CD4-positive, alpha-beta T cell (primary cell): ENCODE measurements at regions not wholly inside any gene's neighbourhood (a gene's known extent, or its start where the extent isn't known, plus 50 kb on each side); places are given as distances from the start of the nearest gene placed in this dataset.

Source experiments
- ATAC-seq: fragments of 200-7000 bp; cut with Tn5 transposase; one replicate; pipeline ENCODE4 v1.10.0; 2022; ENCODE audit warnings: mild to moderate bottlenecking; ENCODE audit not compliant: poor library complexity
- CTCF ChIA-PET: fragments of 350-600 bp; sonication (Branson Sonifier 250); formaldehyde crosslinking; loops from one replicate; lab custom pipeline; 2021; ENCODE audit warnings: antibody characterized with exemption, inconsistent platforms; lab: Charles Lee
- POLR2A ChIA-PET: fragments of 350-600 bp; sonication (Branson Sonifier 250); formaldehyde crosslinking; loops from one replicate; lab custom pipeline; 2021; ENCODE audit warnings: antibody characterized with exemption, inconsistent platforms; lab: Charles Lee
- DNase-seq, 14 experiments: peaks; one replicate each; pipeline ENCODE4 v3.0.0-alpha.2; 2013 to 2020; ENCODE audit warnings: mixed read lengths in 2 of 14
- H3K27ac ChIP-seq, 2 donors: one replicate each; pipeline versions ENCODE4 v1.5.1 to v1.7.0; 2013; ENCODE audit warnings: low read length in 2 of 2, low read depth in 1 of 2, mild to moderate bottlenecking in 1 of 2
- H3K27me3 ChIP-seq, 2 experiments: 1 replicate in 1 of 2; 2 replicates in 1 of 2; pipeline versions ENCODE4 v1.6.1 to v1.7.0; 2013; ENCODE audit warnings: low read length in 2 of 2, control low read depth in 1 of 2, mild to moderate bottlenecking in 1 of 2, moderate library complexity in 1 of 2; ENCODE audit not compliant: insufficient read depth in 2 of 2, control insufficient read depth in 1 of 2
- H3K36me3 ChIP-seq: one replicate; pipeline ENCODE4 v1.6.1; 2013; ENCODE audit warnings: low read length, control low read depth; ENCODE audit not compliant: insufficient read depth
- H3K4me1 ChIP-seq: one replicate; pipeline ENCODE4 v1.6.1; 2013; ENCODE audit warnings: low read length, control low read depth; ENCODE audit not compliant: insufficient read depth
- H3K4me3 ChIP-seq: one replicate; pipeline ENCODE4 v1.5.1; 2013; ENCODE audit warnings: mild to moderate bottlenecking, low read length, moderate library complexity
- H3K9me3 ChIP-seq, 2 experiments: 1 replicate in 1 of 2; 2 replicates in 1 of 2; pipeline versions ENCODE4 v1.6.1 to v1.7.0; 2013; ENCODE audit warnings: low read length in 2 of 2, mild to moderate bottlenecking in 2 of 2, control low read depth in 1 of 2, moderate library complexity in 1 of 2; ENCODE audit not compliant: control insufficient read depth in 1 of 2, insufficient read depth in 1 of 2
- H3K27ac Mint-ChIP-seq: one replicate; pipeline ENCODE4 v1.8.0; 2020; ENCODE audit warnings: mixed read lengths
- H3K27me3 Mint-ChIP-seq: one replicate; pipeline ENCODE4 v1.8.0; 2021; ENCODE audit warnings: mixed read lengths
- H3K36me3 Mint-ChIP-seq: one replicate; pipeline ENCODE4 v1.8.0; 2021; ENCODE audit warnings: low read depth, mixed read lengths
- H3K4me1 Mint-ChIP-seq: one replicate; pipeline ENCODE4 v1.8.0; 2021; ENCODE audit warnings: low read depth, mixed read lengths
- H3K4me3 Mint-ChIP-seq: one replicate; pipeline ENCODE4 v1.8.0; 2020; ENCODE audit warnings: mild to moderate bottlenecking, mixed read lengths
- H3K9me3 Mint-ChIP-seq: one replicate; pipeline ENCODE4 v1.8.0; 2020; ENCODE audit warnings: mixed read lengths
- intact Hi-C, 2 experiments: fragments of 100-400 bp; cut with DNase I in 1 of 2; cut with micrococcal nuclease in 1 of 2; formaldehyde crosslinking; loops; one replicate each; pipeline versions ENCODE4 v1.15.1 to v1.9.0; 2023 to 2025; cut with DNase I, micrococcal nuclease
- TF ChIP-seq, protein P1 (sequence below): fragments of 200-600 bp; IDR thresholded peaks from one replicate; pipeline ENCODE4 v1.8.0; 2022; ENCODE audit warnings: antibody characterized with exemption, mild to moderate bottlenecking

DNA sequence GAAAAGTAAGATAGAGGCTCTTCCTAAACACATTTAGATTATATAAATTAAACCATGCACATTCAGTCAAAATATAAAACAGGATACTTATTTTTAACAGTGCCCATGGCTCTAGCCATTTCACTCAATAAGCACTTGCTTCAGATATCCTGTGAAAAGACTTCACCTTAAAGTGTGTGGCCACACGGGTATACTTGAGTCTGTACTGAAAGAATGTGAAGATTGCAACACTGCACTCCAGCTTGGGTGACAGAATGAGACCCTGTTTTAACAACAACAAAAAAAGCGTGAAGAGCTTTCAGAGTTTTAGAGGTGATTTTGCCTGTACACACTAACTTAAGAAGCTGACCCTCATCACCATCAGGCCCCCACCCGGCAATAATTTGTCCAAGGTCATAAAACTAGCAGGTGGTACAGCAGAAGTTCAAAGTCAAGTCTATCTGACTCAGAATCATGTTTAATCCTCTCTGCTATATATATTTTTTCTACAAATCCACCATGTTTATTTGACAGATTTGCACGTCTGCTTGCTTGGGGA is 203.5 kb upstream of the GUCY1A2 start:
- POLR2A ChIA-PET: no interaction called here
- TF ChIP-seq, protein P1, sequence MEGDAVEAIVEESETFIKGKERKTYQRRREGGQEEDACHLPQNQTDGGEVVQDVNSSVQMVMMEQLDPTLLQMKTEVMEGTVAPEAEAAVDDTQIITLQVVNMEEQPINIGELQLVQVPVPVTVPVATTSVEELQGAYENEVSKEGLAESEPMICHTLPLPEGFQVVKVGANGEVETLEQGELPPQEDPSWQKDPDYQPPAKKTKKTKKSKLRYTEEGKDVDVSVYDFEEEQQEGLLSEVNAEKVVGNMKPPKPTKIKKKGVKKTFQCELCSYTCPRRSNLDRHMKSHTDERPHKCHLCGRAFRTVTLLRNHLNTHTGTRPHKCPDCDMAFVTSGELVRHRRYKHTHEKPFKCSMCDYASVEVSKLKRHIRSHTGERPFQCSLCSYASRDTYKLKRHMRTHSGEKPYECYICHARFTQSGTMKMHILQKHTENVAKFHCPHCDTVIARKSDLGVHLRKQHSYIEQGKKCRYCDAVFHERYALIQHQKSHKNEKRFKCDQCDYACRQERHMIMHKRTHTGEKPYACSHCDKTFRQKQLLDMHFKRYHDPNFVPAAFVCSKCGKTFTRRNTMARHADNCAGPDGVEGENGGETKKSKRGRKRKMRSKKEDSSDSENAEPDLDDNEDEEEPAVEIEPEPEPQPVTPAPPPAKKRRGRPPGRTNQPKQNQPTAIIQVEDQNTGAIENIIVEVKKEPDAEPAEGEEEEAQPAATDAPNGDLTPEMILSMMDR: no peak
- CTCF ChIA-PET: no interaction called here

DNA sequence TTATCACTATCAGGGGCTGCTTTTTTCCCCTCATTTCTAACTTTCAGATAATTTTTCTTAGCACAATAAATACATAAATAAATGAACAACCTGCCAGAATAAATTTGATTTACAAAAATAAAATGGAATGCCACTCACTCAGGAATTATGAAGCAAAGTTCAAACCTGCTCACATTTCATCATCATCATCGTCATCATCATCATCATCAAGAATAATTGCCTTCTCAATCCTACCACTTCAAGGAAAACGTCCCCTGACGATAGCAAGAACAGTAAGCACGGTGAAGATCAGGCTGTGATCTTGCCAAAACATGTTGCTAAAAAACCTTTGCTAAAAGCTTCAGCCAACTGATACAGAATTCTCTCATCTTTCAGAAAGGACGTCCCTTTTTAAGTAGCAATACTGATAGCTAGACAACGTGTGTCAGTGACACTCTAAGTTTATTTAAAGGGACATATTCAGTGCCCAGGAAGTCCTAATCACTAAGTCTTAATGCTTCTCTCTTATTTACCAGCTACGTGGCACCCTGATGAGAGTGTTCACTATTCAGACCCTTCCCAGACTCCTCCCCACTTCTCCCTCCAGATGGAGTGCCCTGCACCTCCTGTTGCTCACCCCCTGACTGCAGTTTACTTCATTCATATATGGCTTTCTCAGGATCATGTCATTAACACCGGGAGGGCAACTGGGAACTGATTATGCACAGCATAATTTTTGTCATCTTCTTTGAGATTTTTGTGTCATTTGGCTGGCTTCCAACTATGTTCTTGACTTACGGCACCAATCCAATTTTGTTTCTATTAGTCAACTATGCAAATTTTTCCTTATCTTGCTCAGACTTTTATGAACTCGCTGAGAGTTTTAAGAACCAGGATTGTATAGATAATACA is 200.1 kb upstream of the GUCY1A2 start:
- H3K9me3 ChIP-seq: no peaks in the 10 kb centered on the region
- no peak for ATAC-seq
- Mint-ChIP-seq H3K4me3 (no peak overlapping the region), H3K36me3 (no peaks in the 10 kb centered on the region), H3K9me3 (no peaks in the 10 kb centered on the region), H3K27ac (no peak overlapping the region), H3K4me1 (no peaks in the 10 kb centered on the region), H3K27me3 (no peaks in the 10 kb centered on the region)
- intact Hi-C loops: no loop called here
- ChIA-PET CTCF (no interaction called here), POLR2A (no interaction called here)
- H3K27ac ChIP-seq: no peak overlapping the region
- H3K27me3 ChIP-seq: no peaks in the 10 kb centered on the region
- no peaks in the 10 kb centered on the region for H3K4me1 ChIP-seq
- H3K36me3 ChIP-seq: no peaks in the 10 kb centered on the region
- no peak for DNase-seq
- no peak overlapping the region for H3K4me3 ChIP-seq
- TF ChIP-seq, protein P1: no peak

More for the DNA sequence above, 203.5 kb upstream of the GUCY1A2 start:
- Mint-ChIP-seq H3K27ac (no peak overlapping the region), H3K27me3 (no peaks in the 10 kb centered on the region), H3K4me1 (no peaks in the 10 kb centered on the region), H3K4me3 (no peak overlapping the region), H3K9me3 (no peaks in the 10 kb centered on the region), H3K36me3 (no peaks in the 10 kb centered on the region)
- no peaks in the 10 kb centered on the region for H3K4me1 ChIP-seq
- intact Hi-C loops: no loop called here
- H3K27ac ChIP-seq: no peak overlapping the region
- H3K4me3 ChIP-seq: no peak overlapping the region
- no peaks in the 10 kb centered on the region for H3K27me3 ChIP-seq
- ATAC-seq (no peak), DNase-seq (no peak)
- no peaks in the 10 kb centered on the region for H3K36me3 ChIP-seq
- H3K9me3 ChIP-seq: no peaks in the 10 kb centered on the region

DNA sequence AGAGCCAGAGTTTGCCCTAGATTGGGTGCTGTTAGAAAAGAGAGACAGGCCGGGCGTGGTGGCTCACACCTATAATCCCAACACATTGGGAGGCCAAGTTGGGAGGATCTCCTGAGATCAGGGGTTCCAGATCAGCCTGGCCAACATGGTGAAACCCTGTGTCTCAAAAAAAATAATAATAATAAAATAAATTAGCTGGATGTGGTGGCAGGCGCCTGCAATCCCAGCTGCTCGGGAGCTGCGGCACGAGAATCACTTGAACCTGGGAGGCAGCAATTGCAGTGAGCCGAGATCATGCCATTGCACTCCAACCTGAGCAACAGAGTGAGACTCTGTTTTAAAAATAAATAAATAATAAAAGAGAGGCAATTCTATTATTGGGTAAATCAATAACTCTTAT is 199.2 kb upstream of the GUCY1A2 start:
- Histone ChIP-seq H3K4me3 (no peak overlapping the region), H3K4me1 (no peaks in the 10 kb centered on the region), H3K27me3 (no peaks in the 10 kb centered on the region), H3K36me3 (no peaks in the 10 kb centered on the region), H3K9me3 (no peaks in the 10 kb centered on the region), H3K27ac (no peak overlapping the region)
- TF ChIP-seq, protein P1: no peak
- CTCF ChIA-PET: no interaction called here
- no peaks in the 10 kb centered on the region for H3K4me1 Mint-ChIP-seq
- no peak overlapping the region for H3K4me3 Mint-ChIP-seq
- DNase-seq: no peak
- H3K36me3 Mint-ChIP-seq: no peaks in the 10 kb centered on the region
- no peaks in the 10 kb centered on the region for H3K9me3 Mint-ChIP-seq
- intact Hi-C loops: no loop called here
- no peaks in the 10 kb centered on the region for H3K27me3 Mint-ChIP-seq
- no peak overlapping the region for H3K27ac Mint-ChIP-seq
- no peak for ATAC-seq
- POLR2A ChIA-PET: no interaction called here
